Upper lobe of left lung (tissue), 4 donors: ENCODE measurements at regions not wholly inside any gene's neighbourhood (a gene's known extent, or its start where the extent isn't known, plus 50 kb on each side); places are given as distances from the start of the nearest gene placed in this dataset.

Experiments used
- POLR2A ChIP-seq, 4 donors: fragments of 450-650 bp; IDR thresholded peaks; one replicate each; pipeline ENCODE4 v1.5.1; 2016 to 2017; ENCODE audit warnings: antibody characterized with exemption in 4 of 4, mild to moderate bottlenecking in 2 of 4
- POLR2AphosphoS5 ChIP-seq, 2 donors: sonication (generic); formaldehyde crosslinking; IDR thresholded peaks; one replicate each; pipeline ENCODE4 v1.5.1; 2017; ENCODE audit warnings: antibody characterized with exemption in 2 of 2
- TF ChIP-seq, protein P1 (sequence below), 6 experiments: fragments of 450-650 bp in 4 of 6; fragments of 200-600 bp in 2 of 6; sonication (generic) in 2 of 6; IDR thresholded peaks; one replicate each; pipeline ENCODE4 v1.5.1; 2016 to 2019; ENCODE audit warnings: antibody characterized with exemption in 6 of 6

DNA sequence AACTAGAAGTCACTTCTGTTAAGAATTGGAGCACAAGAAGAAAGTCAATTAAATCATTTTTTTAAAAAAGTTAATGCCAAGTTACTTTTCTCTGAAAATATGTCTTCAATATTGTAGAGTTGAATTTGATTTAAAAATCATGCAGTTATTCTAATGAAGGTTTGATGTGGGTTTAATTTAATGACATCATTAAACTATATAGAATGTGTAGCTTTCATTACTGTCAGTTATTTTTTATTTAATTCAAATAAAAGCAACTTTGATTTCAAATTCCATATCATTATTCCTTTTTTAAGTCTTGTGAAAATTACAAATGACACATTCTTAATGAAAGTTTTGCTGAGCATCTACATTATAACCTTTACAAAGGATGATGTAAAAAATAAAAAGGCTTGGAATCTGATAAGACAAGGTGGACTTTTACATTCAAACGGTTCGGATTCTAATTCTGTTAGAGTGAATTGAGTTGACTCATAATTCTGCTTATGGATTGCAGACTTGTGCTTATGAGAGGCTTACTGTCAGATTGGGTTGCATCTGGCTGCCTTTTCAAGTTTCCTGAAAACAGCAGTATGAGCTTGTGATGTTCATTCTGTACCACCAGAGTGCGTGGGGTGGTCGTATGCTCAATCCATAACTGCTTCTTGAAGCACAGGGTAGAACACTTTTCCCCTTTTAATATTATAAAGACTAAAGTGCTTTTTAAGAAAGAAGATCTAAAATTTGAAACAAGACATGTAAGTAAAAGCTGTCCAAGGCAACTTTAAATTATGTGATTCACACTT lies 253.0 kb upstream of the ARRDC3 start:
- TF ChIP-seq, protein P1, sequence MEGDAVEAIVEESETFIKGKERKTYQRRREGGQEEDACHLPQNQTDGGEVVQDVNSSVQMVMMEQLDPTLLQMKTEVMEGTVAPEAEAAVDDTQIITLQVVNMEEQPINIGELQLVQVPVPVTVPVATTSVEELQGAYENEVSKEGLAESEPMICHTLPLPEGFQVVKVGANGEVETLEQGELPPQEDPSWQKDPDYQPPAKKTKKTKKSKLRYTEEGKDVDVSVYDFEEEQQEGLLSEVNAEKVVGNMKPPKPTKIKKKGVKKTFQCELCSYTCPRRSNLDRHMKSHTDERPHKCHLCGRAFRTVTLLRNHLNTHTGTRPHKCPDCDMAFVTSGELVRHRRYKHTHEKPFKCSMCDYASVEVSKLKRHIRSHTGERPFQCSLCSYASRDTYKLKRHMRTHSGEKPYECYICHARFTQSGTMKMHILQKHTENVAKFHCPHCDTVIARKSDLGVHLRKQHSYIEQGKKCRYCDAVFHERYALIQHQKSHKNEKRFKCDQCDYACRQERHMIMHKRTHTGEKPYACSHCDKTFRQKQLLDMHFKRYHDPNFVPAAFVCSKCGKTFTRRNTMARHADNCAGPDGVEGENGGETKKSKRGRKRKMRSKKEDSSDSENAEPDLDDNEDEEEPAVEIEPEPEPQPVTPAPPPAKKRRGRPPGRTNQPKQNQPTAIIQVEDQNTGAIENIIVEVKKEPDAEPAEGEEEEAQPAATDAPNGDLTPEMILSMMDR (IDR thresholded peaks at IDR 0.05), result no peak
- TF ChIP-seq POLR2A (IDR thresholded peaks at IDR 0.05) (no peak), POLR2AphosphoS5 (IDR thresholded peaks at IDR 0.05) (no peak)
